ENCODE measurements at regions not wholly inside any gene's neighbourhood (a gene's known extent, or its start where the extent isn't known, plus 50 kb on each side); places are given as distances from the start of the nearest gene placed in this dataset.

GRCh38 chr4:33270403-33270802, 2550.2 kb downstream of the PCDH7 start:
- no peak for TF ChIP-seq POLR2A (IDR thresholded peaks at IDR 0.05; ENCODE audit: low read length)
- no peak for TF ChIP-seq GATA1 (IDR thresholded peaks at IDR 0.05; ENCODE audit: low read depth, low read length)
